ENCODE measurements at regions not wholly inside any gene's neighbourhood (a gene's known extent, or its start where the extent isn't known, plus 50 kb on each side); places are given as distances from the start of the nearest gene placed in this dataset.
"Not testable (repeated sequence)": the region's sequence is repeated elsewhere in the genome, so short reads cannot be mapped to it uniquely, and the experiment has no call there.

- no peak for ATAC-seq
- Mint-ChIP-seq H3K27ac (no peak overlapping the region), H3K9me3 (no peaks in the 10 kb centered on the region), H3K4me3 (no peak overlapping the region), H3K36me3 (ENCODE audit: low read depth) (no peaks in the 10 kb centered on the region), H3K4me1 (peaks cover 2% of the 10 kb centered on the region), H3K27me3 (no peaks in the 10 kb centered on the region)
- no peak for DNase-seq
Observed at GRCh38 chr7:159209429-159209828, 64.8 kb upstream of the VIPR2 start.

GRCh38 chr7:159207951-159208350, 63.3 kb upstream of the VIPR2 start:
- Mint-ChIP-seq H3K9me3 (no peaks in the 10 kb centered on the region), H3K27ac (no peak overlapping the region), H3K4me1 (peaks cover 2% of the 10 kb centered on the region), H3K36me3 (ENCODE audit: low read depth) (no peaks in the 10 kb centered on the region), H3K27me3 (no peaks in the 10 kb centered on the region), H3K4me3 (no peak overlapping the region)
- ATAC-seq (no peak), DNase-seq (no peak)

- Mint-ChIP-seq H3K9me3 (no peaks in the 10 kb centered on the region), H3K36me3 (ENCODE audit: low read depth) (no peaks in the 10 kb centered on the region), H3K4me1 (peaks cover 2% of the 10 kb centered on the region), H3K27me3 (no peaks in the 10 kb centered on the region), H3K4me3 (no peak overlapping the region), H3K27ac (no peak overlapping the region)
- ATAC-seq (no peak), DNase-seq (no peak)
Observed at GRCh38 chr7:159207393-159207792, 62.7 kb upstream of the VIPR2 start.

GRCh38 chr7:159205833-159206232, 61.2 kb upstream of the VIPR2 start:
- no peak overlapping the region for H3K27ac Mint-ChIP-seq
- DNase-seq (no peak), ATAC-seq (no peak)
- H3K36me3 Mint-ChIP-seq (ENCODE audit: low read depth), result no peaks in the 10 kb centered on the region
- peaks cover 2% of the 10 kb centered on the region for H3K4me1 Mint-ChIP-seq
- H3K4me3 Mint-ChIP-seq, result no peak overlapping the region
- H3K27me3 Mint-ChIP-seq, result no peaks in the 10 kb centered on the region
- H3K9me3 Mint-ChIP-seq, result no peaks in the 10 kb centered on the region

- Mint-ChIP-seq H3K36me3 (ENCODE audit: low read depth) (no peaks in the 10 kb centered on the region), H3K4me1 (no peaks in the 10 kb centered on the region), H3K9me3 (no peaks in the 10 kb centered on the region), H3K4me3 (no peak overlapping the region), H3K27me3 (no peaks in the 10 kb centered on the region), H3K27ac (no peak overlapping the region)
- DNase-seq (no peak), ATAC-seq (no peak)
Observed at GRCh38 chr7:159204664-159205063, 60.0 kb upstream of the VIPR2 start.

GRCh38 chr7:159203253-159203652, 58.6 kb upstream of the VIPR2 start:
- H3K4me1 Mint-ChIP-seq; H3K27me3 Mint-ChIP-seq; DNase-seq; H3K9me3 Mint-ChIP-seq; ATAC-seq; H3K36me3 Mint-ChIP-seq (ENCODE audit: low read depth); H3K4me3 Mint-ChIP-seq; H3K27ac Mint-ChIP-seq: not testable (repeated sequence)

- no peak for DNase-seq
- no peak for ATAC-seq
- Mint-ChIP-seq H3K4me1 (peaks cover 13% of the 10 kb centered on the region), H3K27me3 (no peaks in the 10 kb centered on the region), H3K9me3 (no peaks in the 10 kb centered on the region), H3K4me3 (no peak overlapping the region), H3K27ac (no peak overlapping the region), H3K36me3 (ENCODE audit: low read depth) (no peaks in the 10 kb centered on the region)
Observed at GRCh38 chr7:159201722-159202330, 57.2 kb upstream of the VIPR2 start.

- Mint-ChIP-seq H3K4me3 (no peak overlapping the region), H3K9me3 (no peaks in the 10 kb centered on the region), H3K27me3 (no peaks in the 10 kb centered on the region), H3K4me1 (peaks cover 26% of the 10 kb centered on the region), H3K36me3 (ENCODE audit: low read depth) (no peaks in the 10 kb centered on the region), H3K27ac (no peak overlapping the region)
- DNase-seq (no peak), ATAC-seq (no peak)
Observed at GRCh38 chr7:159200421-159200820, 55.8 kb upstream of the VIPR2 start.

GRCh38 chr7:159198016-159198724, 53.5 kb upstream of the VIPR2 start:
- no peak for DNase-seq
- Mint-ChIP-seq H3K36me3 (ENCODE audit: low read depth) (no peaks in the 10 kb centered on the region), H3K27ac (peak overlapping the region; percentile 71), H3K4me1 (peaks cover 30% of the 10 kb centered on the region), H3K27me3 (no peaks in the 10 kb centered on the region), H3K9me3 (no peaks in the 10 kb centered on the region), H3K4me3 (peak overlapping the region; percentile 45)
- no peak for ATAC-seq

GRCh38 chr7:159197066-159197975, 52.7 kb upstream of the VIPR2 start:
- Mint-ChIP-seq H3K4me3 (peak overlapping the region; percentile 45), H3K27ac (peak overlapping the region; percentile 71), H3K36me3 (ENCODE audit: low read depth) (no peaks in the 10 kb centered on the region), H3K4me1 (peaks cover 30% of the 10 kb centered on the region), H3K27me3 (no peaks in the 10 kb centered on the region), H3K9me3 (no peaks in the 10 kb centered on the region)
- peak; percentile 79 for ATAC-seq
- peak; percentile 16 for DNase-seq

GRCh38 chr7:159196584-159196983, 51.9 kb upstream of the VIPR2 start:
- no peak for DNase-seq
- no peak for ATAC-seq
- Mint-ChIP-seq H3K27ac (no peak overlapping the region), H3K9me3 (no peaks in the 10 kb centered on the region), H3K36me3 (ENCODE audit: low read depth) (no peaks in the 10 kb centered on the region), H3K27me3 (no peaks in the 10 kb centered on the region), H3K4me1 (peaks cover 30% of the 10 kb centered on the region), H3K4me3 (peak overlapping the region; percentile 38)

GRCh38 chr7:159195946-159196345, 51.3 kb upstream of the VIPR2 start:
- Mint-ChIP-seq H3K27me3 (no peaks in the 10 kb centered on the region), H3K9me3 (no peaks in the 10 kb centered on the region), H3K36me3 (ENCODE audit: low read depth) (no peaks in the 10 kb centered on the region), H3K4me3 (no peak overlapping the region), H3K4me1 (peaks cover 30% of the 10 kb centered on the region), H3K27ac (no peak overlapping the region)
- ATAC-seq, result no peak
- DNase-seq, result no peak
